Liver (tissue), 8 donors: ENCODE measurements at regions not wholly inside any gene's neighbourhood (a gene's known extent, or its start where the extent isn't known, plus 50 kb on each side); places are given as distances from the start of the nearest gene placed in this dataset.

Experiments
- DNase-seq: peaks from one replicate; pipeline ENCODE4 v3.0.0-alpha.2; 2017; ENCODE audit warnings: low spot score
- H3K27ac ChIP-seq, 2 donors: one replicate each; pipeline ENCODE4 v1.7.0; 2013; ENCODE audit warnings: inconsistent platforms in 2 of 2, low read length in 2 of 2, control low read depth in 1 of 2, low read depth in 1 of 2, mild to moderate bottlenecking in 1 of 2
- H3K27me3 ChIP-seq, 4 donors: one replicate each; pipeline versions ENCODE4 v1.6.1 to v1.7.0; 2013; ENCODE audit warnings: low read length in 3 of 4, inconsistent platforms in 1 of 4, mild to moderate bottlenecking in 1 of 4, moderate library complexity in 1 of 4; ENCODE audit not compliant: control insufficient read depth in 4 of 4, insufficient read depth in 4 of 4
- H3K36me3 ChIP-seq, 4 donors: one replicate each; pipeline versions ENCODE4 v1.6.1 to v1.7.0; 2013; ENCODE audit warnings: low read length in 3 of 4, mild to moderate bottlenecking in 3 of 4, low read depth in 1 of 4, moderate library complexity in 1 of 4; ENCODE audit not compliant: control insufficient read depth in 4 of 4, insufficient read depth in 3 of 4
- H3K4me1 ChIP-seq, 4 donors: one replicate each; pipeline versions ENCODE4 v1.6.1 to v1.7.0; 2013; ENCODE audit warnings: low read length in 3 of 4, mild to moderate bottlenecking in 3 of 4, moderate library complexity in 1 of 4; ENCODE audit not compliant: control insufficient read depth in 4 of 4, insufficient read depth in 4 of 4
- H3K4me3 ChIP-seq, 3 donors: one replicate each; pipeline versions ENCODE4 v1.6.1 to v1.7.0; 2013; ENCODE audit warnings: low read length in 3 of 3, control low read depth in 1 of 3, low read depth in 1 of 3, mild to moderate bottlenecking in 1 of 3
- H3K9ac ChIP-seq, 2 donors: one replicate each; pipeline ENCODE4 v1.7.0; 2013; ENCODE audit warnings: low read length in 2 of 2, mild to moderate bottlenecking in 2 of 2, moderate library complexity in 2 of 2, control low read depth in 1 of 2, low read depth in 1 of 2
- H3K9me3 ChIP-seq, 4 donors: one replicate each; pipeline versions ENCODE4 v1.6.1 to v1.7.0; 2013; ENCODE audit warnings: low read length in 3 of 4; ENCODE audit not compliant: control insufficient read depth in 4 of 4
- EGR1 ChIP-seq, 2 donors: IDR thresholded peaks; 2 replicates each; pipeline ENCODE4 v1.6.1; 2016 to 2018; ENCODE audit warnings: antibody characterized with exemption in 2 of 2, low read depth in 2 of 2
- FOXA1 ChIP-seq: IDR thresholded peaks from 2 replicates; pipeline ENCODE4 v1.6.1; 2016; ENCODE audit warnings: antibody characterized with exemption
- FOXA2 ChIP-seq: IDR thresholded peaks from 2 replicates; pipeline ENCODE4 v1.6.1; 2016; ENCODE audit warnings: antibody characterized with exemption
- GABPA ChIP-seq, 2 donors: IDR thresholded peaks in 1 of 2; conservative IDR thresholded peaks in 1 of 2; 2 replicates each; pipeline ENCODE4 v1.6.1; 2016; ENCODE audit warnings: antibody characterized with exemption in 2 of 2, mild to moderate bottlenecking in 1 of 2, moderate library complexity in 1 of 2
- HNF4A ChIP-seq, 2 donors: conservative IDR thresholded peaks; 2 replicates each; pipeline ENCODE4 v1.6.1; 2016; ENCODE audit warnings: antibody characterized with exemption in 2 of 2, mild to moderate bottlenecking in 2 of 2
- HNF4G ChIP-seq: IDR thresholded peaks from 2 replicates; pipeline ENCODE4 v1.6.1; 2016; ENCODE audit warnings: antibody characterized with exemption
- JUND ChIP-seq, 2 donors: IDR thresholded peaks; 2 replicates each; pipeline ENCODE4 v1.6.1; 2016; ENCODE audit warnings: antibody characterized with exemption in 2 of 2
- NR2F2 ChIP-seq: IDR thresholded peaks from 2 replicates; pipeline ENCODE4 v1.6.1; 2016; ENCODE audit warnings: antibody characterized with exemption
- RAD21 ChIP-seq, 2 donors: IDR thresholded peaks; 2 replicates each; pipeline ENCODE4 v1.6.1; 2016; ENCODE audit warnings: antibody characterized with exemption in 2 of 2, mild to moderate bottlenecking in 2 of 2
- RXRA ChIP-seq, 2 donors: IDR thresholded peaks; 2 replicates each; pipeline ENCODE4 v1.6.1; 2017 to 2018; ENCODE audit warnings: antibody characterized with exemption in 2 of 2, mild to moderate bottlenecking in 1 of 2
- SP1 ChIP-seq: IDR thresholded peaks from 2 replicates; pipeline ENCODE4 v1.6.1; 2018; ENCODE audit warnings: antibody characterized with exemption, mild to moderate bottlenecking
- TAF1 ChIP-seq: conservative IDR thresholded peaks from 2 replicates; pipeline ENCODE4 v1.6.1; 2016; ENCODE audit warnings: antibody characterized with exemption, mild to moderate bottlenecking
- YY1 ChIP-seq: IDR thresholded peaks from 2 replicates; pipeline ENCODE4 v1.6.1; 2016; ENCODE audit warnings: antibody characterized with exemption, mild to moderate bottlenecking
- WGBS: extraction: QIAGEN DNeasy Blood & Tissue Kit; methylation state at CpG from one replicate; pipeline ENCODE4 v1.1.7; 2013; 5-methylcytosine and 5-hydroxymethylcytosine counted together
- TF ChIP-seq, protein P1 (sequence below): fragments of 150-350 bp; IDR thresholded peaks from 2 replicates; pipeline ENCODE4 v1.5.1; 2017; ENCODE audit warnings: improper control_type of control experiment, low read depth, low read length; ENCODE audit not compliant: missing input control
- TF ChIP-seq, protein P2 (sequence below): IDR thresholded peaks from 2 replicates; pipeline ENCODE4 v1.6.1; 2016; ENCODE audit warnings: antibody characterized with exemption
- TF ChIP-seq, protein P3 (sequence below): IDR thresholded peaks from 2 replicates; pipeline ENCODE4 v1.6.1; 2016; ENCODE audit warnings: antibody characterized with exemption
- TF ChIP-seq, protein P4 (sequence below): IDR thresholded peaks from 2 replicates; pipeline ENCODE4 v1.6.1; 2016; ENCODE audit warnings: antibody characterized with exemption, mild to moderate bottlenecking
- TF ChIP-seq, protein P5 (sequence below): IDR thresholded peaks from 2 replicates; pipeline ENCODE4 v1.6.1; 2016; ENCODE audit warnings: antibody characterized with exemption
- donor health status: healthy.
- donor health status: healthy.
- donor health status: healthy.
- donor health status: healthy.
- donor health status: healthy.

DNA sequence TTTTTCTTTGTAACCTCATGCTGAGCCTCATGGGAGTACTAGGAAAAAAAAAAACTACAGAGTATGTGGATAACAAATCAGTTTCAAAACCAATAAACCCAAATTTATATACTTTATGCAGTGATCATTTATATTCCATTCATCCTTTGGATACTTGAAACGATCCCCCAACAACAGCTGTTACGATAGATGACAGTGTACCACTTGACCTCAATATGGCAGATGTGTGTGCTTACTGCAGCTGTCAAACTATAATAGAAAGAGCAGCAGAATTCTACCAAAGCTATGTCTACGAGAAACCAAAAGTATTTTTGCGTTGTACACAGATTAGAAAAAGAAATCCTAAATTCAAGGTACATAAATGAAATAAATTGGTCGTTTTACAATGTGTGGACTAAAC lies 337.8 kb downstream of the PDGFC start:
- no peaks in the 10 kb centered on the region for H3K9me3 ChIP-seq
- DNase-seq, result no peak
- H3K36me3 ChIP-seq, result no peaks in the 10 kb centered on the region
- WGBS, result 77% methylated on average over 5 of the region's 5 CpGs
- no peak overlapping the region for H3K27ac ChIP-seq
- no peaks in the 10 kb centered on the region for H3K27me3 ChIP-seq
- H3K9ac ChIP-seq, result no peak overlapping the region
- no peak overlapping the region for H3K4me3 ChIP-seq
- TF ChIP-seq GABPA (IDR thresholded peaks at IDR 0.05 in 1 of 2, conservative IDR thresholded peaks at IDR 0.05 in 1 of 2) (no peak), EGR1 (IDR thresholded peaks at IDR 0.05; ENCODE audit: low read depth in 2 of 2) (no peak), NR2F2 (no peak), JUND (IDR thresholded peaks at IDR 0.05) (no peak), SP1 (no peak), RXRA (IDR thresholded peaks at IDR 0.05) (no peak), RAD21 (IDR thresholded peaks at IDR 0.05) (no peak), TAF1 (no peak), YY1 (no peak), HNF4A (conservative IDR thresholded peaks at IDR 0.05) (no peak), HNF4G (no peak), FOXA1 (no peak), FOXA2 (no peak)
- TF ChIP-seq, protein P1, sequence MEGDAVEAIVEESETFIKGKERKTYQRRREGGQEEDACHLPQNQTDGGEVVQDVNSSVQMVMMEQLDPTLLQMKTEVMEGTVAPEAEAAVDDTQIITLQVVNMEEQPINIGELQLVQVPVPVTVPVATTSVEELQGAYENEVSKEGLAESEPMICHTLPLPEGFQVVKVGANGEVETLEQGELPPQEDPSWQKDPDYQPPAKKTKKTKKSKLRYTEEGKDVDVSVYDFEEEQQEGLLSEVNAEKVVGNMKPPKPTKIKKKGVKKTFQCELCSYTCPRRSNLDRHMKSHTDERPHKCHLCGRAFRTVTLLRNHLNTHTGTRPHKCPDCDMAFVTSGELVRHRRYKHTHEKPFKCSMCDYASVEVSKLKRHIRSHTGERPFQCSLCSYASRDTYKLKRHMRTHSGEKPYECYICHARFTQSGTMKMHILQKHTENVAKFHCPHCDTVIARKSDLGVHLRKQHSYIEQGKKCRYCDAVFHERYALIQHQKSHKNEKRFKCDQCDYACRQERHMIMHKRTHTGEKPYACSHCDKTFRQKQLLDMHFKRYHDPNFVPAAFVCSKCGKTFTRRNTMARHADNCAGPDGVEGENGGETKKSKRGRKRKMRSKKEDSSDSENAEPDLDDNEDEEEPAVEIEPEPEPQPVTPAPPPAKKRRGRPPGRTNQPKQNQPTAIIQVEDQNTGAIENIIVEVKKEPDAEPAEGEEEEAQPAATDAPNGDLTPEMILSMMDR, result no peak
- TF ChIP-seq, protein P2, sequence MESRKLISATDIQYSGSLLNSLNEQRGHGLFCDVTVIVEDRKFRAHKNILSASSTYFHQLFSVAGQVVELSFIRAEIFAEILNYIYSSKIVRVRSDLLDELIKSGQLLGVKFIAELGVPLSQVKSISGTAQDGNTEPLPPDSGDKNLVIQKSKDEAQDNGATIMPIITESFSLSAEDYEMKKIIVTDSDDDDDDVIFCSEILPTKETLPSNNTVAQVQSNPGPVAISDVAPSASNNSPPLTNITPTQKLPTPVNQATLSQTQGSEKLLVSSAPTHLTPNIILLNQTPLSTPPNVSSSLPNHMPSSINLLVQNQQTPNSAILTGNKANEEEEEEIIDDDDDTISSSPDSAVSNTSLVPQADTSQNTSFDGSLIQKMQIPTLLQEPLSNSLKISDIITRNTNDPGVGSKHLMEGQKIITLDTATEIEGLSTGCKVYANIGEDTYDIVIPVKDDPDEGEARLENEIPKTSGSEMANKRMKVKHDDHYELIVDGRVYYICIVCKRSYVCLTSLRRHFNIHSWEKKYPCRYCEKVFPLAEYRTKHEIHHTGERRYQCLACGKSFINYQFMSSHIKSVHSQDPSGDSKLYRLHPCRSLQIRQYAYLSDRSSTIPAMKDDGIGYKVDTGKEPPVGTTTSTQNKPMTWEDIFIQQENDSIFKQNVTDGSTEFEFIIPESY, result no peak
- TF ChIP-seq, protein P3, sequence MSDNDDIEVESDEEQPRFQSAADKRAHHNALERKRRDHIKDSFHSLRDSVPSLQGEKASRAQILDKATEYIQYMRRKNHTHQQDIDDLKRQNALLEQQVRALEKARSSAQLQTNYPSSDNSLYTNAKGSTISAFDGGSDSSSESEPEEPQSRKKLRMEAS, result no peak
- TF ChIP-seq, protein P4, sequence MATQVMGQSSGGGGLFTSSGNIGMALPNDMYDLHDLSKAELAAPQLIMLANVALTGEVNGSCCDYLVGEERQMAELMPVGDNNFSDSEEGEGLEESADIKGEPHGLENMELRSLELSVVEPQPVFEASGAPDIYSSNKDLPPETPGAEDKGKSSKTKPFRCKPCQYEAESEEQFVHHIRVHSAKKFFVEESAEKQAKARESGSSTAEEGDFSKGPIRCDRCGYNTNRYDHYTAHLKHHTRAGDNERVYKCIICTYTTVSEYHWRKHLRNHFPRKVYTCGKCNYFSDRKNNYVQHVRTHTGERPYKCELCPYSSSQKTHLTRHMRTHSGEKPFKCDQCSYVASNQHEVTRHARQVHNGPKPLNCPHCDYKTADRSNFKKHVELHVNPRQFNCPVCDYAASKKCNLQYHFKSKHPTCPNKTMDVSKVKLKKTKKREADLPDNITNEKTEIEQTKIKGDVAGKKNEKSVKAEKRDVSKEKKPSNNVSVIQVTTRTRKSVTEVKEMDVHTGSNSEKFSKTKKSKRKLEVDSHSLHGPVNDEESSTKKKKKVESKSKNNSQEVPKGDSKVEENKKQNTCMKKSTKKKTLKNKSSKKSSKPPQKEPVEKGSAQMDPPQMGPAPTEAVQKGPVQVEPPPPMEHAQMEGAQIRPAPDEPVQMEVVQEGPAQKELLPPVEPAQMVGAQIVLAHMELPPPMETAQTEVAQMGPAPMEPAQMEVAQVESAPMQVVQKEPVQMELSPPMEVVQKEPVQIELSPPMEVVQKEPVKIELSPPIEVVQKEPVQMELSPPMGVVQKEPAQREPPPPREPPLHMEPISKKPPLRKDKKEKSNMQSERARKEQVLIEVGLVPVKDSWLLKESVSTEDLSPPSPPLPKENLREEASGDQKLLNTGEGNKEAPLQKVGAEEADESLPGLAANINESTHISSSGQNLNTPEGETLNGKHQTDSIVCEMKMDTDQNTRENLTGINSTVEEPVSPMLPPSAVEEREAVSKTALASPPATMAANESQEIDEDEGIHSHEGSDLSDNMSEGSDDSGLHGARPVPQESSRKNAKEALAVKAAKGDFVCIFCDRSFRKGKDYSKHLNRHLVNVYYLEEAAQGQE, result no peak
- TF ChIP-seq, protein P5, sequence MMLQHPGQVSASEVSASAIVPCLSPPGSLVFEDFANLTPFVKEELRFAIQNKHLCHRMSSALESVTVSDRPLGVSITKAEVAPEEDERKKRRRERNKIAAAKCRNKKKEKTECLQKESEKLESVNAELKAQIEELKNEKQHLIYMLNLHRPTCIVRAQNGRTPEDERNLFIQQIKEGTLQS, result no peak
- H3K4me1 ChIP-seq, result no peaks in the 10 kb centered on the region

DNA sequence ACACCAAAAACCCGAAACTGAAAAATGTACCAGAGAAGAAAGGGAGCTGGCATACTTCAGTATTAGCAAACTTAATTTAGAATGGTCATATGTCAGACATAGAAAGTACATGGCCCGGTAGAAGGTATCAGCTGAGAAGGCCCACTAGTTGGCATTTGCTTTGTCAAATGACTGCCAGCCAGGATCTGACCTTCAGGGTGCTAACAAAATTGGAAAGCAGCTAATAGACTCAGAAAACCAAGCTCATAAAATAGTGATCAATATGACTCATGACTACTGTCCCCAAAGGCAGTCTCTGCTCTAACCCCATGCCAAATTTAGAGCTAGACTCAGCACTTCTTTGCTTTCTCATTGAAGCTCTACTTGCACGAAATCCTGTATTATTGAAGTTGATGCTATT lies 342.7 kb downstream of the PDGFC start:
- no peak overlapping the region for H3K27ac ChIP-seq
- H3K27me3 ChIP-seq, result no peaks in the 10 kb centered on the region
- H3K9me3 ChIP-seq, result no peaks in the 10 kb centered on the region
- H3K9ac ChIP-seq, result no peak overlapping the region
- no peak for DNase-seq
- H3K36me3 ChIP-seq, result no peaks in the 10 kb centered on the region
- 84% methylated on average over 3 of the region's 3 CpGs for WGBS
- H3K4me3 ChIP-seq, result no peak overlapping the region
- H3K4me1 ChIP-seq, result no peaks in the 10 kb centered on the region
- TF ChIP-seq FOXA1 (no peak), HNF4A (conservative IDR thresholded peaks at IDR 0.05) (no peak), GABPA (IDR thresholded peaks at IDR 0.05 in 1 of 2, conservative IDR thresholded peaks at IDR 0.05 in 1 of 2) (no peak), RXRA (IDR thresholded peaks at IDR 0.05) (no peak), NR2F2 (no peak), HNF4G (no peak), TAF1 (no peak), FOXA2 (no peak), JUND (IDR thresholded peaks at IDR 0.05) (no peak), RAD21 (IDR thresholded peaks at IDR 0.05) (no peak)
- TF ChIP-seq, protein P4, result no peak
- TF ChIP-seq, protein P2, result no peak
- TF ChIP-seq, protein P3, result no peak
